Muscle of leg (tissue), 3 donors: ENCODE measurements at regions not wholly inside any gene's neighbourhood (a gene's known extent, or its start where the extent isn't known, plus 50 kb on each side); places are given as distances from the start of the nearest gene placed in this dataset.

Experiments used
- DNase-seq: peaks from one replicate; pipeline ENCODE4 v3.0.0; 2013
- H3K27ac ChIP-seq: one replicate; pipeline ENCODE4 v1.5.1; 2013; ENCODE audit warnings: mild to moderate bottlenecking, low read length, control low read depth
- H3K27me3 ChIP-seq: one replicate; pipeline ENCODE4 v1.6.1; 2013; ENCODE audit warnings: low read length; ENCODE audit not compliant: control insufficient read depth, insufficient read depth
- H3K36me3 ChIP-seq: one replicate; pipeline ENCODE4 v1.6.1; 2013; ENCODE audit warnings: low read length; ENCODE audit not compliant: control insufficient read depth, insufficient read depth
- H3K4me1 ChIP-seq: one replicate; pipeline ENCODE4 v1.6.1; 2013; ENCODE audit warnings: low read length; ENCODE audit not compliant: control insufficient read depth, insufficient read depth
- H3K4me3 ChIP-seq: one replicate; pipeline ENCODE4 v1.5.1; 2013; ENCODE audit warnings: low read length, control low read depth
- H3K9me3 ChIP-seq: replicated peaks from 2 replicates; pipeline ENCODE4 v1.6.1; 2013; ENCODE audit warnings: low read depth, low read length; ENCODE audit not compliant: control insufficient read depth
- whole genome bisulfite sequencing: methylation state at CpG from one replicate; pipeline ENCODE4 v1.1.5; 2013; ENCODE audit warnings: missing lambda C conversion rate; ENCODE audit not compliant: insufficient coverage; 5-methylcytosine and 5-hydroxymethylcytosine counted together

DNA sequence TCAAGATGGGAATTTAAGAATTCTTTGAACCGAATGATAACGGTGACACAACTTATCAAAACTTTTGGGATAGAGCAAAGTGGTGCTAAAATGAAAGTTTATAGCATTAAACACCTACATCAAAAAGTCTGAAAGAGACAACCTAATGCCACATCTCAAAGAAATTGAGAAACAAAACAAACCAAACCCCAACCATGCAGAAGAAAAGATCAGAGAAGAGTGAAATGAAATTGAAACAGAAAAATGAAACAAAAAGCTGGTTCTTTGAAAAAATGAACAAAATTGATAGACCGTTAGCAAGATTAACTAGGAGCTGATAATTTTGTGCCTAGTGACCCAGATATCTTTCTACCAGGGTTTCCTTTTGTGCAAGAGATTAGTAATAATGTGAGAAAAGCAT, 248.0 kb upstream of the EYS start:
- H3K9me3 ChIP-seq: no peaks in the 10 kb centered on the region
- H3K36me3 ChIP-seq: no peaks in the 10 kb centered on the region
- no peak overlapping the region for H3K27ac ChIP-seq
- 100% methylated on average over 1 of the region's 3 CpGs for WGBS
- no peak for DNase-seq
- no peak overlapping the region for H3K4me3 ChIP-seq
- H3K4me1 ChIP-seq: no peaks in the 10 kb centered on the region
- no peaks in the 10 kb centered on the region for H3K27me3 ChIP-seq

DNA sequence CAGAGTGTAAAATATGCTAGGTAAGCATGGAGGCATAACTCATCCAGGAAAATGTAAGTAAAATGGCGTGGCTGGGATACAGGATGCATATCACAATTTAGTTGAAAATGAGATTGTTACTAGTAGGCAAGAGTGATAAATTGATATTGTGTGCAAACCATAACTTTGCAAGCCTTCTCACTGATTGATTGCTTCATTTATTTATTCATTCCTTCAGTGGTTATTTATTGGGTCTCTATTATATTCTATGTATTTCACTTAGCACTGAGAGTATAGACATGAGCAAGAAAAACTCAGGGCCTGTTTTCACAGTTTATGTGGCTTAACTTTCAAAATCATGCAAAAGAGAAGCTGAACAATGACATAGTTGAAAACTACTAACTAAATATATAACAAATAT, 241.0 kb upstream of the EYS start:
- H3K27me3 ChIP-seq: no peaks in the 10 kb centered on the region
- no CpG with 5 or more reads among the region's 1 CpG for WGBS
- DNase-seq: no peak
- no peaks in the 10 kb centered on the region for H3K9me3 ChIP-seq
- H3K36me3 ChIP-seq: no peaks in the 10 kb centered on the region
- no peak overlapping the region for H3K4me3 ChIP-seq
- no peaks in the 10 kb centered on the region for H3K4me1 ChIP-seq
- H3K27ac ChIP-seq: no peak overlapping the region

DNA sequence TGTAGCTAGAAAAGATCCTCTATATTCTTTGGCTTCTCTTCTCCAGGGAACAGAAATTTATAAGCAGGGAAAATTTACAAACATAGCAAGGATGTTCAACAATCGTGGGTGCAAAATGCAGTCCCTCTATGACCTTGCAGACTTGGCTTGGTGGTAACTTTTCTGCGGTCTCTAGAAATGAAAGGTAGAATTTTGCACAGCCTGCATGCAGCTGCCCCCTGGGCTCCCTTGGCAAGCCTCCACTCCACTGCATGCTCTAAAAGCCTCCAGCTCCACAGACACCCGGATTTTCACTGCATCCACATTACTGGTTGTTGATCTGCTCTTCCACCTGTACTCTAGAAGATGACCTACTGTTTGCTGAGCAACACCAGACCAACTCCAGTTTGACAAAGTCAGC, 236.5 kb upstream of the EYS start:
- H3K9me3 ChIP-seq: no peaks in the 10 kb centered on the region
- 24% methylated on average over 3 of the region's 3 CpGs for WGBS
- DNase-seq: no peak

DNA sequence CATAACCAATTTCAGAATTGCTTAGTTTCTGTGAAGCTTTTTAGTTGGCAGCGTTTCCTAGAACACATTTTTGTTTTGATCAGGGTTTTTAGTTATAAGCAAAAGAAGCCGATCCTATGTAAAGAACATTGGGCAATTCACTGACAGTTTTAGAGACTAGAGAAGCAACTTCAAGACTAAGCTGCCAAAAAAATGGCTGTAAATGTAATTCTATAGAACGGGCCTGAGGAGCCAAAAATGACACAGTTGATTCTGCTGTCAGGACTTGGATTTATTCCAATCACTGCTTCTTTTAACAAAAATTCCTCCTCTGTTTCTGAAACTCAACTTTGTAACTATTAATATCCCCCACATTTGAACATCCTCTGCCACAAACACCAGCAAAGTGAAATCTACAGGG, 236.0 kb upstream of the EYS start:
- H3K4me3 ChIP-seq: no peak overlapping the region
- WGBS: 29% methylated on average over 1 of the region's 3 CpGs
- no peak overlapping the region for H3K27ac ChIP-seq
- H3K9me3 ChIP-seq: no peaks in the 10 kb centered on the region
- peak; percentile 69 for DNase-seq
- no peaks in the 10 kb centered on the region for H3K4me1 ChIP-seq
- no peaks in the 10 kb centered on the region for H3K27me3 ChIP-seq
- no peaks in the 10 kb centered on the region for H3K36me3 ChIP-seq

More for the DNA sequence above, 236.5 kb upstream of the EYS start:
- Histone ChIP-seq H3K4me3 (no peak overlapping the region), H3K4me1 (no peaks in the 10 kb centered on the region), H3K27me3 (no peaks in the 10 kb centered on the region), H3K27ac (no peak overlapping the region), H3K36me3 (no peaks in the 10 kb centered on the region)

DNA sequence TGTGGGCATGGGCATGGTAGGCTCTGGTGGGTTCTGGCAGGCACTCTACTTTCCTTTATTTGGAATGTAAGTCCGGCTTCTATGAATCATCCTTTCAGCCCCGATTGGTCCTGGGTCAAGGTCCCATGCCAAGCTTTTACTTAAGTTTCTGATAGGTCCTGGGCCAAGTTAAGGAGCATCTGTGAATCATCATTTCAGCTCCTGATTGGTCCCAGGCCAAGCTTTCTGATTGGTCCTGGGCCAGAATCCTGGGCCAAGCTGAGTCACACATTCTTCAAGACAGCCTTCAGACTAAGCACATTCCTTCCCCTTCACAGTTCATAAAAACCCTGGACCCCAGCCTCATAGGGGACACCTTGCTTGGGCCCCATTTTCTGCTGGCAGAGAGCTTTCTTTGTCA, 231.0 kb upstream of the EYS start:
- H3K27ac ChIP-seq: no peak overlapping the region
- no peak overlapping the region for H3K4me3 ChIP-seq
- no peaks in the 10 kb centered on the region for H3K36me3 ChIP-seq
- H3K27me3 ChIP-seq: no peaks in the 10 kb centered on the region
- peaks cover 2% of the 10 kb centered on the region for H3K9me3 ChIP-seq
- WGBS: 29% methylated on average over 2 of the region's 2 CpGs
- peak; percentile 63 for DNase-seq
- no peaks in the 10 kb centered on the region for H3K4me1 ChIP-seq

DNA sequence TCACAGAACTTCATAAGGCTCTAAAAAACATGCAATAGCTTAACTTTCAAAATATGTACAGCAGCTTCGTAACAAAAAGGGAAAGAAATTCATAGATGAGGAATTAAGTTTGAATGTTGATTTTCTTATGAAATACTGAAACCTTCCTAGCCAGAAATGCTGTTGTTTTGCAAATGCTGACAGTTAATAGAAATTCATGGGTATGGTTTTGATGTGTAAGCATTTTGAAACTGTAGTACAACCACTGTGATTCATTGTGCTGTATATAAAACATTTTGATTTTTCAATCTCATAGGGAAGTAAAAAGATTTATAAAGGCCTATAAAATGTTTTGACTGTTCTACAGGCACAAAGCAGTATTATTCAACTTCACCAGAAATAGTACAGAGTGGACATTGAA, 228.4 kb upstream of the EYS start:
- no peaks in the 10 kb centered on the region for H3K36me3 ChIP-seq
- no peak for DNase-seq
- no peaks in the 10 kb centered on the region for H3K4me1 ChIP-seq
- no peaks in the 10 kb centered on the region for H3K27me3 ChIP-seq
- no peak overlapping the region for H3K27ac ChIP-seq
- no CpG with 5 or more reads among the region's 1 CpG for WGBS
- H3K4me3 ChIP-seq: no peak overlapping the region
- H3K9me3 ChIP-seq: peaks cover 10% of the 10 kb centered on the region

DNA sequence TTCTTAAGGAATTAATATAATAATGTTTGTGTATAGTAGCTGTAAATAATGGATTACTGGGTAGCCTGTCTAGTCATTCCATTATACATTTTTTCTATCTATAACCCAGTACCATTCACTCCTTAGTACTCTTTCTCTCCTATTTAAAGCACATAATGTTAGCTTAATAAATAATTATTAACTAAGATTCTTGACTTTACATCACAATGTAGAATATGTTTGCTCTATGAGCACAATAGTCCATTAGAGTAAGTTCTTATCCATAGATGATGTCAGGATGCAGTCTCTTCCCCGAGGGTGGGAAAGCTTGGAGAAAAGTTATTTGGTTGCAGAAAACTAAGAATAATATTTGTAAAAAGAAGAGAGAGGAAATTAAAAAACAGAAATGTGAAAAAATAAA, 226.4 kb upstream of the EYS start:
- Histone ChIP-seq H3K27ac (no peak overlapping the region), H3K36me3 (no peaks in the 10 kb centered on the region), H3K9me3 (peaks cover 16% of the 10 kb centered on the region), H3K4me3 (no peak overlapping the region), H3K27me3 (no peaks in the 10 kb centered on the region), H3K4me1 (no peaks in the 10 kb centered on the region)
- DNase-seq: no peak
- no CpG with 5 or more reads among the region's 1 CpG for WGBS

DNA sequence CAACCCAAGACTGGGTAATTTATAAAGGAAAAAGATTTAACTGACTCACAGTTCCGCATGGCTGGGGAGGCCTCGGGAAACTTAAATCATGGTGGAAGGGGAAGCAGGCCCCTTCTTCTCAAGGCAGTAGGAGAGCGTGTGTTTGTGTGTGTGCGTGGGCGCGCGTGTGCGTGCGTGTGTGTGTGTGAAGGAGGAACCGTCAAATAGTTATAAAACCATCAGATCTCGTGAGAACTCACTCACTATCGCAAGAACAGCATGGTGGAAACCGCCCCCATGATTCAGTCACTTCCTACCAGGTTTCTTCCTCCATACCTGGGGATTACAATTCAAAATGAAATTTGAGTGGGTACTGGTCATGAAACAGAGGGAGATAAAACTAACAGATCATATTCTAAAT, 220.1 kb upstream of the EYS start:
- Histone ChIP-seq H3K4me3 (no peak overlapping the region), H3K9me3 (peaks cover 14% of the 10 kb centered on the region), H3K27me3 (no peaks in the 10 kb centered on the region), H3K4me1 (no peaks in the 10 kb centered on the region), H3K27ac (no peak overlapping the region), H3K36me3 (no peaks in the 10 kb centered on the region)
- DNase-seq: no peak
- WGBS: 93% methylated on average over 2 of the region's 13 CpGs

DNA sequence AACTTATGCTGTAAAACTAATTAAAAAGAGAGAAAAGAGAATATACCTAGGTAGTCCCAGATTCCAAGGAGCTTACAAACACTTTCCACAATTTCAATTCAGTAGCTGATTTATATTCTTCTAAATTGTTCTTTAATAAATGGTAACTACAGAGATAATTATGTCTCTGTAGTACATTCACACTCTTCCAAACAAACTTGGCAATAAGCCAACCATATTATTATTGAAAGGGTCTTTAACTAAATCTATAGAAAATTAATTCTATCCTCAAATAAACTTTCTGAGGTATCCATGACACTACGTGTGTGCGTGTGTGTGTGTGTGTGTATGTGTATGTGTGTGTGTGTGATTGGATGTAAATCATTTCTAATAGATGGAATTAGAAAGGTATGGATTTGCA, 217.4 kb upstream of the EYS start:
- Histone ChIP-seq H3K4me3 (no peak overlapping the region), H3K27ac (no peak overlapping the region), H3K36me3 (no peaks in the 10 kb centered on the region), H3K27me3 (no peaks in the 10 kb centered on the region), H3K4me1 (no peaks in the 10 kb centered on the region), H3K9me3 (no peaks in the 10 kb centered on the region)
- DNase-seq: no peak
- no CpG with 5 or more reads among the region's 2 CpGs for WGBS

DNA sequence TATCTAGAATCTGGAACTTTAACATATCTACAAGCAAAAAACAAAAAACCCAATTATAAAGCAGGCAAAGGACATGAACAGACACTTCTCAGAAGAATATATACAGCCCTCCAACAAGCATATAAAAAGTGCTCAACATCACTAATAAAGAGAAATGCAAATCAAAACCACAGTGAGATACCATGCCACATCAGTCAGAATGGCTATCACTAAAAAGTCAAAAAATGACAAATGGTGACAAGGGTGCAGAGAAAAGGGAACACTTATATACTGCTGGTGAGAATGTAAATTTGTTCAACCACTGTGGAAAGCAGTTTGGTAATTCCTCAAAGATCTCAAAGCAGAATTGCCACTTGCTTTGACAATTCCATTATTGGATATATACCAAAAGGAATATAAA, 215.0 kb upstream of the EYS start:
- no peaks in the 10 kb centered on the region for H3K4me1 ChIP-seq
- H3K9me3 ChIP-seq: no peaks in the 10 kb centered on the region
- H3K36me3 ChIP-seq: no peaks in the 10 kb centered on the region
- no peak overlapping the region for H3K4me3 ChIP-seq
- no peak for DNase-seq
- H3K27me3 ChIP-seq: no peaks in the 10 kb centered on the region
- no peak overlapping the region for H3K27ac ChIP-seq

DNA sequence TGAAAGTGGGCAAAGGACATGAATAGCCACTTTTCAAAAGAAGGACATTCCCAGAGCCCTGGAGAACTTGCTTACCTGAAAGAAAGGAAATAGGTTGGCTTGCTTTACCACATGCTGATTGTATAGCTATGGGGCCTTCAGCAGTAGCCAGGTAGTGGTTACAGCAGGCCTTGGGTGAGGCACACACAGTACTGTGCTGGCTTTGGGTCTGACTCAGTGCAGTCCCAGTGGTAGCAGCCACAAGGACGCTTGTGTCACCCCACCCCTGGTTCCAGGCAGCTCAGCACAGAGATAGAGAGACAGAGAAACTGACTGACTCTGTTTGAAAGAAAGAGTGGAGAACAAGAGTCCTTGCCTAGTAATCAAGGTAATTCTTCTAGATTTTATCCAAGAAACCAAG, 201.0 kb upstream of the EYS start:
- no peak for DNase-seq
- no peaks in the 10 kb centered on the region for H3K4me1 ChIP-seq
- H3K27me3 ChIP-seq: no peaks in the 10 kb centered on the region
- H3K27ac ChIP-seq: no peak overlapping the region
- H3K36me3 ChIP-seq: no peaks in the 10 kb centered on the region
- H3K9me3 ChIP-seq: peaks cover 2% of the 10 kb centered on the region
- H3K4me3 ChIP-seq: no peak overlapping the region
- WGBS: 50% methylated on average over 1 of the region's 1 CpG
